ENCODE measurements at regions not wholly inside any gene's neighbourhood (a gene's known extent, or its start where the extent isn't known, plus 50 kb on each side); places are given as distances from the start of the nearest gene placed in this dataset.

DNA sequence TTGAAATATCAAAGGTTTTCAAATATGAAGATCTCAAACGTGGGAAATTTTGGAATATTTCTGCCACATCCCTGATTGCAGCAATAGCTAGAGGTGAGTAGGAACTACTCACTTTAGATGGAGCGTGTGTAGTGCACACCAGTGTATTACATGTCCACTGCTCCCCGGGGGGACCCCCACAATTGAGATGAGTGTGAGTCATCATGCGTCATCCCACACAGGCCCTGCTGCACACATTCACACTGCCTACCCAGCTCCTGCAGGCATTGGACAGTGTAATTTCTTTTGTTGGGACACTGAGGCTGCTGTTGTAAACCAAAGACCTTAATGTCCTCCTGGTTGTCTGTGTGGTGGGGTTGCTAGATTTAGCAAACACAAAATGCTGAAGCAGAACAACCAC is 280.0 kb downstream of the GAS1 start:
- no peak for DNase-seq
- Histone ChIP-seq H3K4me3 (no peak overlapping the region), H3K27ac (no peak overlapping the region), H3K36me3 (ENCODE audit: insufficient read depth in 1 of 2, low read depth in 1 of 2) (no peaks in the 10 kb centered on the region), H3K4me1 (no peaks in the 10 kb centered on the region), H3K9me3 (peaks cover 12% of the 10 kb centered on the region), H3K27me3 (ENCODE audit: insufficient read depth in 3 of 3, low read length in 2 of 3) (no peaks in the 10 kb centered on the region)
- no peak for ATAC-seq
- TF ChIP-seq, protein P1, sequence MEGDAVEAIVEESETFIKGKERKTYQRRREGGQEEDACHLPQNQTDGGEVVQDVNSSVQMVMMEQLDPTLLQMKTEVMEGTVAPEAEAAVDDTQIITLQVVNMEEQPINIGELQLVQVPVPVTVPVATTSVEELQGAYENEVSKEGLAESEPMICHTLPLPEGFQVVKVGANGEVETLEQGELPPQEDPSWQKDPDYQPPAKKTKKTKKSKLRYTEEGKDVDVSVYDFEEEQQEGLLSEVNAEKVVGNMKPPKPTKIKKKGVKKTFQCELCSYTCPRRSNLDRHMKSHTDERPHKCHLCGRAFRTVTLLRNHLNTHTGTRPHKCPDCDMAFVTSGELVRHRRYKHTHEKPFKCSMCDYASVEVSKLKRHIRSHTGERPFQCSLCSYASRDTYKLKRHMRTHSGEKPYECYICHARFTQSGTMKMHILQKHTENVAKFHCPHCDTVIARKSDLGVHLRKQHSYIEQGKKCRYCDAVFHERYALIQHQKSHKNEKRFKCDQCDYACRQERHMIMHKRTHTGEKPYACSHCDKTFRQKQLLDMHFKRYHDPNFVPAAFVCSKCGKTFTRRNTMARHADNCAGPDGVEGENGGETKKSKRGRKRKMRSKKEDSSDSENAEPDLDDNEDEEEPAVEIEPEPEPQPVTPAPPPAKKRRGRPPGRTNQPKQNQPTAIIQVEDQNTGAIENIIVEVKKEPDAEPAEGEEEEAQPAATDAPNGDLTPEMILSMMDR (IDR thresholded peaks at IDR 0.05), result no peak
- 91 to 94% (median 93%) methylated on average over 4 of the region's 4 CpGs for WGBS, 3 donors
- intact Hi-C loops (cut with DNase I), result no loop called here

DNA sequence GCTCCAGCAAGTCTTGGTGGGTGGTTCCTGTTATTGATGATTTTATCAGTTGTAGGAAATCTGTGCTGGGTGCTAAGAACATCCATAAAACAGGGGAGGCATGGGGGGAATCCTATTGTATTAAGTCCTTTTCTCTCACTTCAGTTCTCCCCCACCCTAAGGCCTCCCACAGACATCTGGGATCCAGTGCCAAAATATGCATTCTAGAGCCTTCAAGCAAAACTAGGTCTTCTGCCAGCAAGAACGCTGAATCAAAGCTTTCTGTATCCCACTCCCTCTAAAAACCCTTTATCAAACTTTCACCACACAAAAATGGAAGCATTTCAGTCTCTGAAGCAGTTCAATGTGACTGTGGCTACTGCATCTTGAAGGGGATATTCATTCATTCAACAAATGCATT is 281.9 kb downstream of the GAS1 start:
- Histone ChIP-seq H3K4me1 (no peaks in the 10 kb centered on the region), H3K9me3 (peaks cover 1% of the 10 kb centered on the region), H3K4me3 (no peak overlapping the region), H3K36me3 (ENCODE audit: insufficient read depth in 1 of 2, low read depth in 1 of 2) (no peaks in the 10 kb centered on the region), H3K27ac (no peak overlapping the region), H3K27me3 (ENCODE audit: insufficient read depth in 3 of 3, low read length in 2 of 3) (no peaks in the 10 kb centered on the region)
- TF ChIP-seq, protein P1 (IDR thresholded peaks at IDR 0.05), result no peak
- no peak for DNase-seq
- intact Hi-C loops (cut with DNase I), result no loop called here
- no peak for ATAC-seq
- WGBS, 3 donors, result 29 to 45% (median 44%) methylated on average over 1 of the region's 1 CpG

DNA sequence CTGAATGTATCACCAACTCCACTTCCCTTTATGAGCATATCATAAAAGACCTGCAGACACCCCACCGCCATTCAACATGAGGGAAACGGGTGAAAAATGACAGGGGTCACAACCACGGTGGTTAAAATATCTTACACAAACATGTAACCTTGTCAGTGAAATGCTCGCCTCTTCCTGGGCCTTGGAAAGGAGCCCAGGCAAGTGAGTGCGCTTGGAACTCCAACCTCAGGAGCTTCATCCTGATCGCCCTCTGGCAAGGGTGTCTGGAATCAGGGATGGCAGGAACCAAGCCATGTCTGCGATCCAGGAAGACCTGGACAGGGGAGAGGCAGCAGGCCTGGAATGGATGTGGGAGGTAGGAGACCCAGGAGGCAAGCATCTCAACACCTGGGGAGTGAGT is 282.7 kb downstream of the GAS1 start:
- no peaks in the 10 kb centered on the region for H3K4me1 ChIP-seq
- no peak for ATAC-seq
- no peaks in the 10 kb centered on the region for H3K27me3 ChIP-seq (ENCODE audit: insufficient read depth in 3 of 3, low read length in 2 of 3)
- no peak overlapping the region for H3K4me3 ChIP-seq
- 82 to 91% (median 89%) methylated on average over 7 of the region's 7 CpGs for WGBS, 3 donors
- H3K27ac ChIP-seq, result no peak overlapping the region
- intact Hi-C loops (cut with DNase I), result no loop called here
- no peaks in the 10 kb centered on the region for H3K36me3 ChIP-seq (ENCODE audit: insufficient read depth in 1 of 2, low read depth in 1 of 2)
- TF ChIP-seq, protein P1 (IDR thresholded peaks at IDR 0.05), result no peak
- no peak for DNase-seq
- H3K9me3 ChIP-seq, result no peaks in the 10 kb centered on the region

DNA sequence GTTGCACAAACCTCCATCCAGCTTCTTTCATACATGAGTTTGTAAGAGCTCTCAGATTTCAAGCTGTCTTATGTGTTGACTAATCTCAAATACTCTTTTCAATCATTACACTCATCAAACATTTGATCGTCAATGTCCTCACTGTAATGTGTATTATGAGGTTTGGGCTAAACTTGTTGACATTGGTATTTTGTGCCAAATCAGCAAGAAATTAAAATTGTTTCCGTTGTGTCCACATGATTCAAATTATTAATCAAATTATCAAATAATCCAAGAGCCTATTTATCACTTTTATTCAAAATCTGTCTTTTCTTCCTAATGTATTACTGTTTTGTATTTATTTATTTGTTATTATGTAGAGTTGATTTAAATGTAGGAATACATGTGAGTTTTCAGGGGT is 283.4 kb downstream of the GAS1 start:
- Histone ChIP-seq H3K4me1 (no peaks in the 10 kb centered on the region), H3K27ac (no peak overlapping the region), H3K4me3 (no peak overlapping the region), H3K9me3 (no peaks in the 10 kb centered on the region), H3K27me3 (ENCODE audit: insufficient read depth in 3 of 3, low read length in 2 of 3) (no peaks in the 10 kb centered on the region), H3K36me3 (ENCODE audit: insufficient read depth in 1 of 2, low read depth in 1 of 2) (no peaks in the 10 kb centered on the region)
- 87 to 94% (median 93%) methylated on average over 2 of the region's 2 CpGs for WGBS, 3 donors
- DNase-seq (no peak), ATAC-seq (no peak)
- intact Hi-C loops (cut with DNase I), result no loop called here
- TF ChIP-seq, protein P1 (IDR thresholded peaks at IDR 0.05), result no peak

DNA sequence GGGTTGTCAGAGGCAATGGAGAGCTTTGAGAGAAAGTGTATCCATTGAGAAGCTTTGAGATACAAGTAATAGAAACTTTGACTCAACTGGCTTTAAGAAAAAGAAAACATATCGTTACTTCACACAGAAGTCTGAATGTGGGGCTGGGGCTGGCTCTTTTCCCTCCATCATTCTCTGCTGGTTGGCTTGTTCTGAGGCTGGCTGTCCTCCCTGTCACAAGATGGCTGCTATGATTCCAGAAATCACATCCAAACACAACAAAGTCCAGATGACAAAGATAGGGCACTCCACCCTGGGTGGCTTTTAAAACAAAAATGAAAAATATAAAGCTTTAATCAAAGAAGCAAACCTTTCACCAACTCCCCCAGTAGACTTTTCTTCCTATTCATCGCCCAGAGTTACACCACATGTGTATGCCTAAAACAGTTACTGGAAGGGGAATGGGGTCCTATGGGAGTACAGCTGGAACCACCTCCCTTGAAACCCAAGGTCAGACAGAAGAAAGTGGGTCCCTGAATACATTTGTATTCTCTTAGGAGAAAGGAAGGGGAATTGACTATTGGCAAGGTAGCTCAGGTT is 284.3 kb downstream of the GAS1 start:
- TF ChIP-seq, protein P1 (IDR thresholded peaks at IDR 0.05), result no peak
- Histone ChIP-seq H3K4me1 (no peaks in the 10 kb centered on the region), H3K27ac (no peak overlapping the region), H3K36me3 (ENCODE audit: insufficient read depth in 1 of 2, low read depth in 1 of 2) (no peaks in the 10 kb centered on the region), H3K4me3 (no peak overlapping the region), H3K9me3 (no peaks in the 10 kb centered on the region), H3K27me3 (ENCODE audit: insufficient read depth in 3 of 3, low read length in 2 of 3) (no peaks in the 10 kb centered on the region)
- WGBS, 3 donors, result 87 to 97% (median 93%) methylated on average over 2 of the region's 2 CpGs
- no peak for ATAC-seq
- intact Hi-C loops (cut with DNase I), result no loop called here
- no peak for DNase-seq
